ENCODE measurements at regions not wholly inside any gene's neighbourhood (a gene's known extent, or its start where the extent isn't known, plus 50 kb on each side); places are given as distances from the start of the nearest gene placed in this dataset.

DNA sequence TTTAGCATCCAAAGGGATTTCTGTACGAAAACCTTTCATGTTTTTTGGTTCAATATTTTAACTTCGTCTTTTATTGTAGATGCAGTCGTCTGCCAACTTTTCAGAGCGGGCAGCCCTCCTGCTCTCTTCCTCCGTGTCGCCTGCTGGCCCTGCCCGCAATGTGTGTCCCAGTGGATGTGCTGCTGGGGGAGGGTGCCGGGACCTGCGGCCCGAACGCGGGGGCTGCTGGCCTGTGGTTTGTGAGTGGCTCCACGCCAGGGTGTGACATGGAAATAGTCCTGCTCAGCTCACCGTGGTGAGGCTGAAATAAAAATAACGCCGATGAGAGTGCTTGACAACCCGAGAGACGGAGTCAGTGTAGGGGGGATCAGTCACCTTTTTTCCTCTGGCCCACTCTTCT lies 59.7 kb upstream of the GRPEL1 start:
- FAIRE-seq (no peak), ATAC-seq (no peak), DNase-seq (ENCODE audit: low spot score) (no peak)
- Histone ChIP-seq H3K79me2 (ENCODE audit: insufficient read depth, low read length) (no peaks in the 10 kb centered on the region), H3K4me2 (ENCODE audit: low read depth, low read length) (no peak overlapping the region), H3K36me3 (replicated peaks in 1 of 2; ENCODE audit: control insufficient read depth in 1 of 2, insufficient read depth in 2 of 2, low read length in 2 of 2) (no peaks in the 10 kb centered on the region), H4K20me1 (ENCODE audit: insufficient read depth, low read length) (no peaks in the 10 kb centered on the region), H3K27me3 (ENCODE audit: control insufficient read depth in 1 of 2, insufficient read depth in 2 of 2, low read length in 2 of 2) (peaks cover 6 to 47% of the 10 kb centered on the region in 2 experiments), H3K4me3 (replicated peaks in 1 of 3; ENCODE audit: insufficient read depth in 1 of 3, low read depth in 2 of 3, low read length in 3 of 3) (no peak overlapping the region), H2AFZ (ENCODE audit: low read length) (no peak overlapping the region), H3K9me3 (ENCODE audit: low read length) (no peaks in the 10 kb centered on the region), H3K4me1 (ENCODE audit: insufficient read depth, low read length) (peaks cover 28% of the 10 kb centered on the region), H3K9ac (ENCODE audit: insufficient read depth, low read depth, low read length) (no peak overlapping the region), H3K27ac (ENCODE audit: extremely low read length, insufficient read depth, low read length) (no peak overlapping the region)
- BruUV-seq (replicated peaks): no TSS peak
- 52% methylated on average over 18 of the region's 18 CpGs for WGBS (ENCODE audit: low lambda C conversion rate)
- ChIA-PET CTCF (ENCODE audit: low intra/inter-chr PET ratio, low total read pairs) (no interaction called here), POLR2A (no interaction called here)
- TF ChIP-seq, protein P1, sequence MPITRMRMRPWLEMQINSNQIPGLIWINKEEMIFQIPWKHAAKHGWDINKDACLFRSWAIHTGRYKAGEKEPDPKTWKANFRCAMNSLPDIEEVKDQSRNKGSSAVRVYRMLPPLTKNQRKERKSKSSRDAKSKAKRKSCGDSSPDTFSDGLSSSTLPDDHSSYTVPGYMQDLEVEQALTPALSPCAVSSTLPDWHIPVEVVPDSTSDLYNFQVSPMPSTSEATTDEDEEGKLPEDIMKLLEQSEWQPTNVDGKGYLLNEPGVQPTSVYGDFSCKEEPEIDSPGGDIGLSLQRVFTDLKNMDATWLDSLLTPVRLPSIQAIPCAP (CRISPR knock-in tag; IDR thresholded peaks at IDR 0.05; ENCODE audit: low read depth): no peak
- TF ChIP-seq CCDC6 (CRISPR knock-in tag; IDR thresholded peaks at IDR 0.05): no peak
- TF ChIP-seq ZSCAN25 (CRISPR knock-in tag; IDR thresholded peaks at IDR 0.05): no peak
- no peak for TF ChIP-seq ZNF468 (CRISPR knock-in tag; IDR thresholded peaks at IDR 0.05)
- no peak for TF ChIP-seq ZNF577 (CRISPR knock-in tag; IDR thresholded peaks at IDR 0.05; ENCODE audit: borderline replicate concordance, low read depth)
- TF ChIP-seq, protein P2, sequence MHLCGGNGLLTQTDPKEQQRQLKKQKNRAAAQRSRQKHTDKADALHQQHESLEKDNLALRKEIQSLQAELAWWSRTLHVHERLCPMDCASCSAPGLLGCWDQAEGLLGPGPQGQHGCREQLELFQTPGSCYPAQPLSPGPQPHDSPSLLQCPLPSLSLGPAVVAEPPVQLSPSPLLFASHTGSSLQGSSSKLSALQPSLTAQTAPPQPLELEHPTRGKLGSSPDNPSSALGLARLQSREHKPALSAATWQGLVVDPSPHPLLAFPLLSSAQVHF (CRISPR knock-in tag; IDR thresholded peaks at IDR 0.05): no peak
- no peak for TF ChIP-seq U2AF1 (optimal IDR thresholded peaks at IDR 0.05; ENCODE audit: low read depth, low read length)
- TF ChIP-seq ZNF557 (CRISPR knock-in tag; IDR thresholded peaks at IDR 0.05): no peak
- no peak for TF ChIP-seq RELA (CRISPR knock-in tag; IDR thresholded peaks at IDR 0.05)
- no peak for TF ChIP-seq GPN1 (CRISPR knock-in tag; IDR thresholded peaks at IDR 0.05; ENCODE audit: borderline replicate concordance)
- TF ChIP-seq ZNF570 (CRISPR knock-in tag; IDR thresholded peaks at IDR 0.05; ENCODE audit: borderline replicate concordance): no peak
- no peak for TF ChIP-seq ZNF234 (CRISPR knock-in tag; conservative IDR thresholded peaks at IDR 0.05)
- TF ChIP-seq ZNF230 (CRISPR knock-in tag; IDR thresholded peaks at IDR 0.05): no peak
- in situ Hi-C loops (cut with HindIII; ENCODE audit: extremely low pct_ligation_motif_present, low pct_unique_long_range_greater_than_20kb): no loop called here
- intact Hi-C loops (cut with micrococcal nuclease; ENCODE audit: unreplicated experiment): no loop called here

Measured in HepG2 (cell line).